GM18858 (cell line): ENCODE measurements at regions not wholly inside any gene's neighbourhood (a gene's known extent, or its start where the extent isn't known, plus 50 kb on each side); places are given as distances from the start of the nearest gene placed in this dataset.

ENCODE experiments used
- ATAC-seq: cut with Tn5 transposase; IDR thresholded peaks from one replicate; pipeline ENCODE4 v1.9.1; 2021; ENCODE audit not compliant: unreplicated experiment

DNA sequence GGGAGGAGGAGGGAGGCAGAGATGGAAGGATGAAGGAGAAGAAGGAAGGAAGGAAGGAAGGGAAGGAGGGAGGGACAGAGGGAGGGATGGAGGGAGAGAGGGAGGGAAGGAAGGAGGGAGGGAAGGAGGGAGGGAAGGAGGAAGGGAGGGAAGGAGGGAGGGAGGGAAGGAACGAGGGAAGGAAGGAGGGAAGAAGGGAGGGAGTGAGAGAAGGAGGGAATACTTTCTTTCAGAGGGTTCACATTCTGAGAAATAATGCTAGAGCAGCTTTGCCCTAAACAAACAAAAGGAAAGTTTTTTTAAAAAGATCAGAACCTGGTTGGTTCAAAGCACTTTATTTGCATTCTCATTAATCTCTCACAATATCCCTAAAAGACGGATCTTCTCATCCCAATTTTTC, 96.1 kb upstream of the NXT1 start:
- no peak for ATAC-seq

DNA sequence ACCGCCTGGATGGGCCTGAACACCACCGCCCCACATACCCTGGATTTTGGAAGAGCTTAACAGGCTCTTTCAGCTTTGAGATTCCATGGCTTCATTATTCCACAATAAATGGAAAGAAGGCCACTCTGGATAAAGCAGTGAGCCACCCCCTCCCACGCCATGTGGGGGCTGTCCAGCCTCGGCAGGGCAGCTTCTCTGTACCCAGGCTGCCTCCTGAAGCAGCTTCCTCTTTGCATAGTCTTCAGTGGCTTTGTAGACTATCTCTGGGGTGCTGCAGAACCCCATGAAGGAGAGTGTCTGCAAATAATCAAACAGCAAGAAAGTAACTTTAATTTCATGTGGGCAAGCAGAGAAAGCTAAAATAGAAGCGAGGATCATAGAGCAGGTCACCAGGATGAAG, 96.6 kb upstream of the NXT1 start:
- ATAC-seq = no peak

DNA sequence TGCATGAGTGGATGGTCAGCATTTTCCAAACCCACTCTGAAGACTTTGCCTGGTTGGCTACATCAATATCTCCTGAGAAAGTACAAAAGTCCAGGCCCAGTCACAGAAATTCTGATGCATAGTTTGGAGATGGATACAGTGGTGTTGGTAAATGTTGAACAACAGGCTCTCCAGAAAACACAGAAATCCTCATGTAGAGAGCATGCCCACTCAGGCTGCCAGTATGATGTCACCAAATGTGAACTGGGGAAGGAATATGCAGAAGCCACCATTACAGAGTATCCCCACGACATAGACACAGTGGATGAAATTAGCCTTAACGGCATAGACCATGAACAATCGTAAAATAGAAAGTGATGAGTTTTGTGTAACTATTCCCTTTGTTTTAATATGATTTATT, 97.1 kb upstream of the NXT1 start:
- no peak for ATAC-seq

DNA sequence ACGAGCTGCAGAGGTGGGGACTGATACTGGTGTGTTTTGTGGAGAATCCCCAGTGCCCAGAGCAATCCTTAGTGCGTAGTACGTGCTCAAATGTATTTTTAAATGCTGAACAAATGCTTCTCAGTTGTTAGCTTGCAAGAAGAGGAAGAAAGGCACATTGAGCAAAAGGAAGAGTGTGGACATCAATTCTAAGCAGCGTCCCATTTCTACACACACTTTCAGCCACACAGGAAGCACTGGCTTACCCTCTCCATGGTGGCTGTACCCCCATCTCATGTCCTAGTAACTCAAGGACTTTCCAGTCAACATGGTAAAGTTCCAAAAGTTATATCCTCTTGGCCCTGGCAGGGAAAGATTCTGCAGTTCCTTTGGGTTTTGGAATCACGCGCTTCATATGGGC, 98.8 kb upstream of the NXT1 start:
- ATAC-seq = no peak

DNA sequence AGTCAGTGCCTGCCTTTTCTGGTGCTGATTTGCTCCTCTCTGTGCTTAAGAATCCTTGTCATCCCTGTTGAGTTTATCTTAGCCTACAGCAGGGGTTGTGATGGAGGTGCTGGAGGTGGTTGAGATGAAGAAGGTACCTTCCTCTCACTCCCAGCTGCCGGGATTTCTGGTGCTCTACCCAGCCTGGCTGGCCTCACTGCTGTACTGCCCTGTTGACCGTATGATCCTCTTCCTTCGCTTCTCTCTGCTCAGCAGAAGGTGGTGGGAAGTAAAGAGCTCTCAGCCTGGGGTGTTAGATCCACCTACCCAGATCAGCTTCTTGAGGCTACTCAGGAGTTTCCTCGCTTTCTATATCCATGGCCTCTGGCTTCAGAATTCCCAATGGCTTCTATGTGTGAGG, 101.0 kb upstream of the NXT1 start:
- ATAC-seq = no peak

DNA sequence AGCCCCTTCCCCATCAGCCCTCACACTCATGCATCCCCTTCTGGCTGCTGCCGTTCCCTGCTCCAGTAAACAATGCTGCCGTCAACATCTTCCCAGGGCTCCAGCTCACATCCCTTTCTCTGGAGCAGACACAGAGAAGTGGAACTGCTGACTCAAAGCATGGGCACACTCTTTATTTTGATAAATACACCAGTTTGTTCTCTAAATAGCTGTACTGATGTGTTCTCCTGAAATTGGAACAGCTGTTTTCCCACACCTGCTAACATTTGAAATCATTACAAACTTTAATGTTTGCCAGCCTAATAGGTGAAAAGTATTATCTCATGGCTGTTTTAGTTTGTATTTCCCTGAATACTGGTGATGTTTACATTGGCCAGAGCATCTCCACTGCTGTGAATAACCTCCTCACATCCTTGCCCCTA, 102.1 kb upstream of the NXT1 start:
- no peak for ATAC-seq

DNA sequence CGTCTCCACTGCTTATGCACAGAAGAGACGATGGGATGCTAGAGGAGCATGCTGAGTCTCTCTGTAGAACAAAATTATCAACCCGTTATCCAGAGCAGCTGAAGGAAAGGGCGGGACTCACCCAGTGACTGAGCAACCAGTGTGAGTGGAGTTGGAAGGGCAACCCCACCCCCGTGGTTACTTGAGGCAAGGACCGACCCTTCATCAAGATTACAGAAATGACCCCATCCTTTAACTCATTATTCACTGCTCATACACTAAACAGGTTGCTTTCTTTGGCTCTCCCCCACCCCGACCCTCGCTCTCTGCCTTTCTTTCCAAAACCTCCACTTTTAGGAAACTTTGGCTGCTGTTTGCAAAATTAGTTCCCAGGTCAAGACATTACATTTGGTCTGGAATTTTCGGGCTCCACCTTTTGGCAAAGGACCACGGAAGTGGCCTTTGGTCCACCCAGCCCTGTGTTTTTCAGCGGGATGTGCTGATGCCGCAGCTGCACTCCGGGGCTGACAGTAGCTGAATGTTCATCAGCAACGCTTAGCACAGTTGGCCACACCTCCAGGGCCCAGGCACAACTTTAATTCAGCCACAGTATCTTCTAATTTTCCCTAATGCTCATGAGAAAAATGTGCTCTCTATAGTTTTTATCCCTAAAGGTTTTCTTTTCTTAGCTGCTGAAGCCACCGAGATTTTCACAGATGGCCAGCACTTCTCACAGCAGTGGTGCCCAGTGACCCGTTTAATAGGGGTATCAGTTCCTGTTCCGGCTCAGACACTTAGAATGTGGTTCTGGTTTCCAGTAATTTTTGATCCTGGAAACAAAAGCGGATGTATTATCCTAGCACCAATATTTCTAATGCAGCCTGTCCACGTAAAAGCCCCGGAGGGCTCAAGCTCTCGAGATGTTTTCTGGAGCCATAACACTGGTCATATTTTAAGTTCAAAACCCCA, 103.6 kb upstream of the NXT1 start:
- ATAC-seq = no peak

DNA sequence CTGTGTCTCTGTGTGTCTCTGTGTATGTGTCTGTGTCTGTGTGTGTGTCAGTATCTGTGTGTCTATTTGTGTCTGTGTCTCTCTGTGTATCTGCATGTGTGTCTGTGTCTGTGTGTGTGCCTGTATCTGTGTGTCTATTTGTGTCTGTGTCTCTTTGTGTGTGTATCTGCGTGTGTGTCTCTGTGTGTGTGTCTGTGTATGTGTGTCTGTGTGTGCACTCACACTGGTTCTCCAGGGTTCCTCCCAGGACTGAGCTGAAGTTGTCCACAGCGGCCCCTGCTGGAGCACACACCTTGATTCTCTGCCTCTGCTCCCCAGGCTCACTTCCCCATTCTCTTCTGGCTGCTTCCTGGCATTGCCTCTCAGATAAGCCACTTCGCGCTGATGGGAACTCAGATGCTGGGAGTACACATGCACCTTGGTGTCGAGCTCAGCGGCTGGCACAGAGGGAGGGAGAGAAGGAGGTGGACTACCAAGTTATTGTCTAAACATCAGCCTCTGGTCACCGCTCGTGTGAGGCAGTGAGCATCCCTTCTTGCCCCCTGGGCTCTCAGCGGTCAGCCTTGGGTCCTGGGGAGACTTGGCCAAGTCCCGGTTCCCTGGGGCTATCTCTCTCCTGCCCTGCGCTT, 104.9 kb upstream of the NXT1 start:
- peak; percentile 87 for ATAC-seq

DNA sequence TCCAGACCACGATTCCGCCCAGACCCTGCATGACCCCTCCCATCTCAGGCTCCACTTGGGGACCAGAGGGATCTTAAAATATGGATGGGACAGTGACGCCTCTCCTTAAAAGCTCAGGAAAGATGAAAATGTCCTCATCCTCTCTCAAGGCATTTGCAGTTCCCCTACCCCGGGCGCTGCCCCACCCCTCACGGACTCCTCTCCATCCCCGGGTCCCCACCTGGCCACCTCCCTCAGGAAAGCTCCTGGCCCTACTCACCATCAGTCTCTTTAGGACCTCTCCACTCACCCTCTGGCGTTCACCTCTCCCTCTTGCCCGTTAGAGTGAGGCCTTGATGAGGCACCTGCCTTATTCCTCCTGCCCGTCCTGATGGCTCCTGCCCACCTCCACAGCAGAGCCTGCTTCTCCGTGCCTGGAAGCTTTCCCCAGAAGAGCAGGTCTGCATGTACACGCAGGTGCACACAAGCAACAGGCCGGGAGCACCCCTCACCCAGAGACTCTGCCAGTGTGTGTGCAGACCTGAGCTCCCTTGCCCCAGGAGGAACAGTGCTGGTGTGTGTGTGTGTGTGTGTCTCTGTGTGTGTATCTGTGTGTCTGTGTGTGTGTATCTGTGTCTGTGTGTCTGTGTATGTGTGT, 105.6 kb upstream of the NXT1 start:
- ATAC-seq = no peak

DNA sequence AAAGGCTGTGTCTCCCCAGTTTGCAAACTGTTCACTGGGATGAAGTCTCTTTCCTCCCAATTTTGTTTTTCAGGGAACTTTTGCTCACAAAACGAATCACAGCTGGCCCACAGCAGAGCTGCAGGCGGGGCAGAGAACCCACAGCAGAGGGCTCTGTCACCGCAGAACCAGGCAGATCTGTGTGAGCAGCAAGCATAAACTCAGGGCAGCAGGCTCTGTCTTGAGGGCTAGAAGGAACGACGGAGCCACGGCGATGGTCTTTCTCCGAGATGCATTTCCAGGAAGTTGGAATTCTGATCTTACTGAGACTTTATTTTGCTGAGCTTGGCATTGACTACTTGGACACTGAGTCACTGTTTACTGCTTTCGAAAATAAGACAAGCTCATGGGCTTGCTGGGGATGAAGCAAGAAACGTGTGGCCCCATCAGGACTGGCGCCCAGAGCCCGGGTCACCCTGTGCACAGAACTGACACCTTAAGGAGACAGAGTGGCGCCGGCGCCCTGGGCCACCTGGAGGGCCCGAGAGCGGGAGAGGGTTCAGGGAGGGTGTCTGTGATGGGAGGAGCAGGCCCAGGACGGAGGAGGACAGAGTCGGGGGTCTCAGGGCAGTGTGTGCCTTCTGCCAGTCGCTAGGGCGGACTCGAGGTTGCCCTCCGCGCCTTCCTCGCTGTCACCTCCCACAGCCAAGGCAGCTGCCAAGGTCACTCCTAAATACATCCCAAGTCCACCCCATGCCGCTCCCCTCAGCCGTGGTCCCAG, 106.3 kb upstream of the NXT1 start:
- ATAC-seq = no peak

DNA sequence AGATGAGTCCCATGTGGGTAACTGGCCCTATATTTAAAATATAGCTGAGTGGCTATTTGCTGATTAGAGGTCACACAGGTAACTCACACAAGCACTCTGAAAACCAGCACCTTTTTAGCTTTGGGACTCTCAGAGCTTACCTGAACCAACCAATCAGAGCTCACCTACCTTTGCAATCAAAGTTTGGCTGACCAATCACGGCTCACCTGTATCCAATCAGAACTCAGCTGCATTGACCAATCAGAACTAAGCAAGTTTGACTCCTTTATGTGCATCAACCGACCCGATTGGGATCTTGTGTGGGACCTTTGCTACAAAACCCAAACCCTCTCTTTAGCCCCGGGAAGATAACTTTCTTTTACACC, 106.8 kb upstream of the NXT1 start:
- no peak for ATAC-seq

DNA sequence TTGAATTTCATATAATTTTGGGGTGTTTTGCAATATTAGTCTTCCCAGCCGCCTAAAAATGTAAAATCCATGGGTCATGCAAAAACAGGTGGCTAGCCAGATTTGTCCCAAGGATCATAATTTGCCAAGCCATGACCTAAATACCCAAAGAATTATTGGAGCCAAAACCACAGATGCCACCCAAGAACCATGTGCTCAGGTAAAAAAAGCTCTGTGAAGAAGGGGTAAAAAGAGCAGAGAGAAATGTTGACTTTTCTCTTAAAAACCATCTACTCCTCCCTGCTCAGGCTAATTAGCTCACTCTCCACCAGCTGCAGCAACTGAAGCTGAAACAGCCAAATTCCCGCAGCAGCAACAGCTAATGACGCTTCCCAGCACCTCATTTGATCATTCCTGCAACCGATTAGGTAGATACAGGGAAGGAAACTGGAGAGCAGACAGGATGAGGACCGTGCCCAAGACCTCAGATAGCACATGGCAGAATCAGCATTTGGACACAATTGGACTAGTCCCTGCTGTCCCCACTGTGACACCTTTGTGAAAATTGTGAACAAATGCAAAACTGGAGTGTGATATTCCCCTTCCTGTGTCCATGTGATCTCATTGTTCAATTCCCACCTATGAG, 107.9 kb upstream of the NXT1 start:
- no peak for ATAC-seq

DNA sequence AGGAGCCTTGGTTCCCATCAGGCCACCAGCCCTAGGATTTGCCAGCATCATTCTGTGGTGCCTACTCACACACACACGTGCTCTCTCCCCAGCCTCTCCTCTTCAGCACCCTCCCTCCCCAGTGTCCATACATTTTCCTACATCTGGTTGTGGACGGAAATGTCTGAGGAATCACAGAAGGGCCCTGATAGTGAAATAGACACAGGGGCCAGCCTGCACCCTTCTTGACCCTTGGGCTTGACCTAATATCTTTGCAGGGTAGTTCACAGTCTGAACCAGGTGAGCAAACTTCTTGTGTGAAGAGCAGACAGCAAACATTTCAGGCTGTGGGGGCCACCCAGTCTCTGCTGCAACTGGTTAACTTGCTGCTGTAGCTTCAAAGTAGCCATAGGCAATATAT, 108.5 kb upstream of the NXT1 start:
- ATAC-seq = no peak

DNA sequence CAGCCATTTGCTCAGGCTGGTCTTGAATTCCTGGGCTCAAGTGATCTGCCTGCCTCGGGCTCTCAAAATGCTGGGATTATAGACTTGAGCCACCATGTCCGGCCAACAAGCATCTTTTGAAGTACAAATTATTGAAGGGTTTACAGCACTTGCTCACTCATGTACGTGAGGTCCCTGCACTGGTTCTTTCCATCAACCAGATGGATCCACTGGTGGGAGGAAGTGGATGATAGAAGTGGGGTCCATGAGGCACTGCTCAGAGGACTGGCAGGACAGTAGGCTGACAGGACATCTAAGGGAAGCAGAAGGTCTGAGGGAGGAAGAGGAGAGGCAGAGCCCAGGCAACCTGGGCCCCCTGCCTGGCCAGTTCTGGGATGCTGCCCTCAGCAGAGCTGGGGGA, 109.2 kb upstream of the NXT1 start:
- ATAC-seq = no peak

DNA sequence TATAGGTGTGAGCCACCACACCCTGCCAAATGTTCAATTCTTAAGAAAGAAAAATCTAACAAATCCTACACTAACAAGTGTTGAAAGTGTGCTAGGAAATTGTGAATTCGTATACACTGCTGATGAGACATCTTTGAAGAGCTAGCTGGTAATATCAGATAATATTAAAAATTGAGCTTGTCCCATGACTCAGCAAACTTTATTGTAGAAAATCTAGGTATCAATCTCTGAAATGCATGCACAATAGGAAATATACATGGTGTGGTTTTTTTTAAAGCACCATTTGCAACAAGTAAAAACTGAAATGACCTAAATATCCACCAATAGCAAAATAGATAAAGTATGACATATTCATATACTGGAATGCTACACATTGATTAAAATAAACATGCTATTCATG, 110.1 kb upstream of the NXT1 start:
- ATAC-seq = no peak

DNA sequence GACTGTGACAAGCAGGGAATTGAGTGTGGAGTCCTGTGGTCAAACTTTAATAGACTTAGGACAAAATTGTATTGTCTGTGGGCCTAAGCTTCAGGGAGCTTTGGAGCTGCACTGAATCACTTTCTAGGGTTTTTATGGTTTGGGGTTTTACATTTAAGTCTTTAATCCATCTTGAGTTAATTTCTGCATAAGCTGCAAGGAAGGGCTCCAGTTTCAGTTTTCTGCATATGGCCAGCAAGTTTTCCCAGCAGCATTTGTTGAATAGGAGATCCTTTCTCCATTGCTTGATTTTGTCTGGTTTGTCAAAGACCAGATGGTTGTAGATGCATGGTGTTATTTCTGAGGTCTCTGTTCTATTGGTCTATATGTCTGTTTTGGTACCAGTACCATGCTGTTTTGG, 113.4 kb upstream of the NXT1 start:
- ATAC-seq = no peak

DNA sequence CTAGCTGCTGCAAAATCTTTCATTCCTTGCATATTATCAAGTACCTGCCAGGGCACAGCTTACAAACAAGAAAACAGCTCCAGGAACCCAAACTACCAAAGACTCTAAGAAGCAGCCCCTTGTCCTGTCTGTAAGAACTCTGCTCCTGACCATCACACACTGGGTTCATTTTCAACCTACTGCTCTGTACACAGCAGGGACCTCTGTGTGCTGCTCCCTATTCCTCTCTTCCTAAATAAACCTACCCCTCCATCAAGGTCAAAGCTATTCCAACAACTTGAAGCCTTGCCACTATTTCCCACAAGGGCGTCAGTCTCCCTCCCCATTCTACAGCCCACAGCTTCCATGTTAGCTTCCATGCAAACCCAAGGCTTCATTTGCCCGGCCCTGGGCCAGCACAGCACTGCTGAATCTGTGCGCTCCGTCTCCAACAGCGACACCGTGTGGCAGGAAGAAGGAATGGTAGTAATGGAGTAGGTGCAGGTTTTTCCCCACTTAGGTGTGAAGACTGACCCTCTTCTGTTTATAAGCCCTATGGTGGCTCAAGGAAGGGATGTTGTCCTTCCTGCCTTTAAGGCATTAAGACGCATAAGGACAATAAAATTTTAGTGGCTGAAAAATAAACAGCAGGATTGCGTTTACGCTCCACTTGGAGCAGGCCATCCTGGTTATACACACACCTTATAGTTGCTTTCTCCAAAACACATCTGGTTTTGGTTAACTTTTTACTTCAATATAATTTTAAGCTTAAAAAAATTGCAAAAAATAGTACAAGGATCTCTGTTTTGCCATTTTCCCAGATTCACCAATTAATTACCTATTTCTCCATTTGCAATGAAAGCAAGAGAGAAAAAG, 115.2 kb upstream of the NXT1 start:
- ATAC-seq = no peak

DNA sequence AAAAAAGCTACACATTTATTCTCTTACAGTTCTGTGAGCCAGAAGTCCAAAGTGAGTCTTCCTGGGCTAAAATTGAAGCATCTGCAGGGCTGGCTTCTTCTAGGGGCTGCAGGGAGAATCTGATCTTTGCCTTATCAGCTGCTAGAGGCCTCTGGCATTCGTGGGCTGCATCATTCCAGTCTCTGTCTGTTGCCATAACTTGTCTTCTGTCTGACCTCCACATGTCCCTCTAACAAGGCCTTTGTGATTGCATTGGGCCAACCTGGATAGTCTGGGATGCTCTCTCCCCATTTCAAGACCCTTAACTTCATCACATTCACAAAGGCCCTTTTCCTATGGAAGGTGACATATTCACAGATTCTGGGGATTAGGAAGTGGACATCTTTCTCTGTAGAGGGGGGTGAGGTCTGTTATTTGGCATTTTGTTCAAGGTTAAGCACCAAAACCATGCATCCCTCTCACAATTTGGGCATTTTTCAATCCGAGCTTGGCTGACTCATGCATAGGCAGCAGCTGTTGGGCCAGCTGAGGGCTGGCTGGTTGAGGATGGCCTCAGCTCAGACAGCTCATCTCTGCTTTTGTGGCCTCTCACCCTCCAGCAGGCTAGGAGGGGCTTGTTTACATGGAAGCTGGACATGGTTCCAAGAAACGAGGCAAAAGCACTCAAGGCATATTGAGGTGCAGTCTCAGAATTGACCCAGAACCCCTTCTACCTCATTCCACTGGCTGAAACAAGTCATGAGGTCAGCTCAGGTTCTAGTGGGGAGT, 116.1 kb upstream of the NXT1 start:
- no peak for ATAC-seq

DNA sequence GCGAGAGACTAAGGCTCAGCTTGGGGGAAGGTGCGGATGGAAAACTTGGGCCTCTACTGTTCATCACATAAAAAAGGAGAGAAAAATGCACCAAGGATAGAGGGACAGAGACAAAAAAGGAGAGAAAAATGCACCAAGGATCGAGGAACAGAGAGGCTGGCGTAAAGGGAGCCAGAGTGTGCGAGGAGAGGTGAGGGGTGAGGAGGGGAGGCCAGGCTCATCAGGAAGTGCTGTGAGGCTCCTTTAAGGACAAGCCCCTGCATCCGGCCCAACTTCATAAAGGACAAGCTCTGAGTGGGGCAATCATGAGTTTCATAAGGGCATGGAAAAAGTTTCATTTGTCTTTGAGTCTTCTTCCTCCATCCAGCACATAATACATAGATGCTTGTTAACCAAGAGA, 117.2 kb upstream of the NXT1 start:
- no peak for ATAC-seq
